HepG2 (cell line): ENCODE measurements at regions not wholly inside any gene's neighbourhood (a gene's known extent, or its start where the extent isn't known, plus 50 kb on each side); places are given as distances from the start of the nearest gene placed in this dataset.

Experiments
- ATAC-seq: fragments of 200-7000 bp; cut with Tn5 transposase; 3 replicates; pipeline ENCODE4 v1.9.1; 2020; ENCODE audit warnings: mild to moderate bottlenecking, moderate library complexity
- BruUV-seq: library from RNA; stranded (reverse); fragments of 400-500 nt; replicated peaks from 2 replicates; lab custom pipeline; 2021; lab: Mats Ljungman, UMichigan
- CTCF ChIA-PET: fragments of 300-600 bp; formaldehyde crosslinking; extraction: SDS; loops from one replicate; lab custom pipeline; 2021; ENCODE audit warnings: low total read pairs, inconsistent platforms, low intra/inter-chr PET ratio; lab: Yijun Ruan, JAX
- POLR2A ChIA-PET: fragments of 350-600 bp; sonication (Branson Sonifier 250); formaldehyde crosslinking; loops from one replicate; lab custom pipeline; 2020; ENCODE audit warnings: antibody characterized with exemption, inconsistent platforms; lab: Yijun Ruan, JAX
- DNase-seq: peaks from one replicate; pipeline ENCODE4 v3.0.0-alpha.2; 2015; ENCODE audit warnings: low spot score
- FAIRE-seq: peaks from 3 replicates; lab custom pipeline; 2011; peaks lifted over from hg19 to GRCh38; lab: Jason Lieb, UNC
- H2AFZ ChIP-seq: one replicate; pipeline ENCODE4 v1.6.1; 2011; ENCODE audit warnings: low read length, inconsistent platforms
- H3K27ac ChIP-seq: fragments of 300-600 bp; 3 replicates; pipeline ENCODE4 v1.8.0; 2011; ENCODE audit warnings: mixed run types, mild to moderate bottlenecking, mixed read lengths, low read length, inconsistent platforms; ENCODE audit not compliant: insufficient read depth; ENCODE audit errors: extremely low read length
- H3K27me3 ChIP-seq, 2 experiments: fragments of 200-600 bp in 1 of 2; 2 replicates in 1 of 2; 3 replicates in 1 of 2; pipeline versions ENCODE4 v1.6.0 to v1.8.0; 2011; ENCODE audit warnings: low read length in 2 of 2, mild to moderate bottlenecking in 2 of 2, moderate library complexity in 2 of 2, inconsistent platforms in 1 of 2; ENCODE audit not compliant: insufficient read depth in 2 of 2, control insufficient read depth in 1 of 2
- H3K36me3 ChIP-seq, 2 experiments: fragments of 200-600 bp in 1 of 2; replicated peaks in 1 of 2; 2 replicates in 1 of 2; 3 replicates in 1 of 2; pipeline versions ENCODE4 v1.5.1 to v1.8.0; 2011; ENCODE audit warnings: low read length in 2 of 2, inconsistent platforms in 1 of 2; ENCODE audit not compliant: insufficient read depth in 2 of 2, control insufficient read depth in 1 of 2
- H3K4me1 ChIP-seq: 2 replicates; pipeline ENCODE4 v1.5.1; 2012; ENCODE audit warnings: low read length, inconsistent platforms; ENCODE audit not compliant: insufficient read depth
- H3K4me2 ChIP-seq: 2 replicates; pipeline ENCODE4 v1.6.0; 2011; ENCODE audit warnings: low read depth, low read length, inconsistent platforms
- H3K4me3 ChIP-seq, 3 experiments: fragments of 200-600 bp in 1 of 3; sonication (generic), shearing (Covaris generic) in 1 of 3; replicated peaks in 1 of 3; 2 replicates each; pipeline ENCODE4 v1.5.1; 2011 to 2016; ENCODE audit warnings: low read length in 3 of 3, inconsistent platforms in 2 of 3, low read depth in 2 of 3, mild to moderate bottlenecking in 2 of 3, control low read depth in 1 of 3, mixed read lengths in 1 of 3; ENCODE audit not compliant: insufficient read depth in 1 of 3
- H3K79me2 ChIP-seq: one replicate; pipeline ENCODE4 v1.6.1; 2011; ENCODE audit warnings: low read length, inconsistent platforms; ENCODE audit not compliant: insufficient read depth
- H3K9ac ChIP-seq: 2 replicates; pipeline ENCODE4 v1.6.0; 2011; ENCODE audit warnings: mild to moderate bottlenecking, low read depth, low read length, inconsistent platforms; ENCODE audit not compliant: insufficient read depth
- H3K9me3 ChIP-seq: 2 replicates; pipeline ENCODE4 v1.5.1; 2012; ENCODE audit warnings: mild to moderate bottlenecking, low read length
- H4K20me1 ChIP-seq: 2 replicates; pipeline ENCODE4 v1.6.0; 2011; ENCODE audit warnings: inconsistent platforms, mild to moderate bottlenecking, low read length, moderate library complexity; ENCODE audit not compliant: insufficient read depth
- AKAP8 ChIP-seq: sonication (generic); formaldehyde crosslinking; IDR thresholded peaks from 2 replicates; pipeline ENCODE4 v1.5.1; 2020; ENCODE audit warnings: mild to moderate bottlenecking, missing genetic modification reagents
- ARID4A ChIP-seq: sonication (generic); formaldehyde crosslinking; IDR thresholded peaks from 2 replicates; pipeline ENCODE4 v1.5.0; 2020; ENCODE audit warnings: mild to moderate bottlenecking, missing genetic modification reagents, borderline replicate concordance
- FOSL1 ChIP-seq: sonication (generic); formaldehyde crosslinking; IDR thresholded peaks from 2 replicates; pipeline ENCODE4 v1.9.0; 2021; ENCODE audit warnings: missing genetic modification reagents, borderline replicate concordance
- FOXA1 ChIP-seq, 2 experiments: fragments of 450-650 bp in 1 of 2; sonication (generic) in 1 of 2; formaldehyde crosslinking in 1 of 2; IDR thresholded peaks; 2 replicates each; pipeline versions ENCODE4 v1.4.0 to v1.6.1; 2016 to 2020; ENCODE audit warnings: missing genetic modification reagents in 1 of 2
- ISX ChIP-seq: sonication (generic); formaldehyde crosslinking; conservative IDR thresholded peaks from 2 replicates; pipeline ENCODE4 v1.5.0; 2020; ENCODE audit warnings: missing genetic modification reagents
- NCOA2 ChIP-seq: sonication (generic); formaldehyde crosslinking; IDR thresholded peaks from 2 replicates; pipeline ENCODE4 v1.8.0; 2022; ENCODE audit warnings: inconsistent platforms
- NFIB ChIP-seq: sonication (generic); formaldehyde crosslinking; IDR thresholded peaks from 2 replicates; pipeline ENCODE4 v1.9.0; 2021; ENCODE audit warnings: missing genetic modification reagents, mild to moderate bottlenecking, borderline replicate concordance
- PATZ1 ChIP-seq: sonication (generic); formaldehyde crosslinking; IDR thresholded peaks from 2 replicates; pipeline ENCODE4 v1.4.0; 2020; ENCODE audit warnings: missing genetic modification reagents
- TGIF2 ChIP-seq: IDR thresholded peaks from 2 replicates; pipeline ENCODE4 v1.6.1; 2016; ENCODE audit warnings: control low read depth, missing compliant biosample characterization
- ZNF17 ChIP-seq: sonication (generic); formaldehyde crosslinking; IDR thresholded peaks from 2 replicates; pipeline ENCODE4 v1.5.0; 2020; ENCODE audit warnings: mild to moderate bottlenecking, missing genetic modification reagents
- ZNF317 ChIP-seq: sonication (generic); formaldehyde crosslinking; IDR thresholded peaks from 2 replicates; pipeline ENCODE4 v1.5.0; 2020; ENCODE audit warnings: mild to moderate bottlenecking, missing genetic modification reagents
- ZNF333 ChIP-seq: sonication (generic); formaldehyde crosslinking; IDR thresholded peaks from 2 replicates; pipeline ENCODE4 v1.4.0; 2020; ENCODE audit warnings: mild to moderate bottlenecking, missing genetic modification reagents, borderline replicate concordance
- ZNF678 ChIP-seq: sonication (generic); formaldehyde crosslinking; IDR thresholded peaks from 2 replicates; pipeline ENCODE4 v1.4.0; 2020; ENCODE audit warnings: mild to moderate bottlenecking, missing genetic modification reagents
- ZNF768 ChIP-seq: sonication (generic); formaldehyde crosslinking; IDR thresholded peaks from 2 replicates; pipeline ENCODE4 v1.4.0; 2020; ENCODE audit warnings: missing genetic modification reagents
- ZNF780A ChIP-seq: sonication (generic); formaldehyde crosslinking; IDR thresholded peaks from 2 replicates; pipeline ENCODE4 v1.8.0; 2022; ENCODE audit warnings: mild to moderate bottlenecking, missing genetic modification reagents, moderate library complexity
- WGBS: methylation state at CpG from one replicate; pipeline ENCODE4 v1.1.6; 2017; ENCODE audit warnings: low lambda C conversion rate; 5-methylcytosine and 5-hydroxymethylcytosine counted together
- in situ Hi-C: cut with HindIII; loops from 2 replicates; pipeline ENCODE4 v1.10.0; 2017; ENCODE audit warnings: low pct_unique_long_range_greater_than_20kb; ENCODE audit not compliant: extremely low pct_ligation_motif_present
- intact Hi-C: fragments of 100-400 bp; cut with micrococcal nuclease; formaldehyde crosslinking; loops from one replicate; pipeline ENCODE4 v1.10.0; 2022; ENCODE audit not compliant: unreplicated experiment
- TF ChIP-seq, protein P1 (sequence below): sonication (generic); formaldehyde crosslinking; IDR thresholded peaks from 2 replicates; pipeline ENCODE4 v1.4.0; 2020; ENCODE audit warnings: missing genetic modification reagents, borderline replicate concordance

GRCh38 chr12:42868291-42868690 is 278.7 kb upstream of the PRICKLE1 start:
- Histone ChIP-seq H3K36me3 (no peaks in the 10 kb centered on the region), H3K27me3 (no peaks in the 10 kb centered on the region; a peak in 1 of 5 replicates), H4K20me1 (no peaks in the 10 kb centered on the region), H3K4me2 (no peak overlapping the region), H3K27ac (no peak overlapping the region), H3K4me1 (no peaks in the 10 kb centered on the region), H3K9ac (no peak overlapping the region), H3K9me3 (no peaks in the 10 kb centered on the region), H3K79me2 (no peaks in the 10 kb centered on the region), H2AFZ (no peak overlapping the region), H3K4me3 (no peak overlapping the region)
- intact Hi-C loops, result no loop called here
- 0% methylated on average over 1 of the region's 1 CpG for WGBS
- DNase-seq, result no peak
- CTCF ChIA-PET, result no interaction called here
- BruUV-seq, result no TSS peak
- POLR2A ChIA-PET, result no interaction called here
- ATAC-seq, result no peak
- no peak for FAIRE-seq
- in situ Hi-C loops, result no loop called here
- TF ChIP-seq ISX (CRISPR knock-in tag) (no peak), ARID4A (CRISPR knock-in tag) (no peak), ZNF780A (CRISPR knock-in tag) (no peak), TGIF2 (CRISPR knock-in tag) (no peak), PATZ1 (CRISPR knock-in tag) (no peak), NFIB (no peak), NCOA2 (CRISPR knock-in tag) (no peak), FOSL1 (CRISPR knock-in tag) (no peak), ZNF317 (CRISPR knock-in tag) (no peak), ZNF768 (CRISPR knock-in tag) (no peak), ZNF17 (CRISPR knock-in tag) (no peak), AKAP8 (CRISPR knock-in tag) (no peak), ZNF678 (CRISPR knock-in tag) (no peak), ZNF333 (CRISPR knock-in tag) (no peak), FOXA1 (IDR thresholded peaks at IDR 0.05) (no peak), FOXA1 (CRISPR knock-in tag; IDR thresholded peaks at IDR 0.05) (no peak)
- TF ChIP-seq, protein P1, sequence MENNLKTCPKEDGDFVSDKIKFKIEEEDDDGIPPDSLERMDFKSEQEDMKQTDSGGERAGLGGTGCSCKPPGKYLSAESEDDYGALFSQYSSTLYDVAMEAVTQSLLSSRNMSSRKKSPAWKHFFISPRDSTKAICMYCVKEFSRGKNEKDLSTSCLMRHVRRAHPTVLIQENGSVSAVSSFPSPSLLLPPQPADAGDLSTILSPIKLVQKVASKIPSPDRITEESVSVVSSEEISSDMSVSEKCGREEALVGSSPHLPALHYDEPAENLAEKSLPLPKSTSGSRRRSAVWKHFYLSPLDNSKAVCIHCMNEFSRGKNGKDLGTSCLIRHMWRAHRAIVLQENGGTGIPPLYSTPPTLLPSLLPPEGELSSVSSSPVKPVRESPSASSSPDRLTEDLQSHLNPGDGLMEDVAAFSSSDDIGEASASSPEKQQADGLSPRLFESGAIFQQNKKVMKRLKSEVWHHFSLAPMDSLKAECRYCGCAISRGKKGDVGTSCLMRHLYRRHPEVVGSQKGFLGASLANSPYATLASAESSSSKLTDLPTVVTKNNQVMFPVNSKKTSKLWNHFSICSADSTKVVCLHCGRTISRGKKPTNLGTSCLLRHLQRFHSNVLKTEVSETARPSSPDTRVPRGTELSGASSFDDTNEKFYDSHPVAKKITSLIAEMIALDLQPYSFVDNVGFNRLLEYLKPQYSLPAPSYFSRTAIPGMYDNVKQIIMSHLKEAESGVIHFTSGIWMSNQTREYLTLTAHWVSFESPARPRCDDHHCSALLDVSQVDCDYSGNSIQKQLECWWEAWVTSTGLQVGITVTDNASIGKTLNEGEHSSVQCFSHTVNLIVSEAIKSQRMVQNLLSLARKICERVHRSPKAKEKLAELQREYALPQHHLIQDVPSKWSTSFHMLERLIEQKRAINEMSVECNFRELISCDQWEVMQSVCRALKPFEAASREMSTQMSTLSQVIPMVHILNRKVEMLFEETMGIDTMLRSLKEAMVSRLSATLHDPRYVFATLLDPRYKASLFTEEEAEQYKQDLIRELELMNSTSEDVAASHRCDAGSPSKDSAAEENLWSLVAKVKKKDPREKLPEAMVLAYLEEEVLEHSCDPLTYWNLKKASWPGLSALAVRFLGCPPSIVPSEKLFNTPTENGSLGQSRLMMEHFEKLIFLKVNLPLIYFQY, result no peak
